ENCODE measurements at regions not wholly inside any gene's neighbourhood (a gene's known extent, or its start where the extent isn't known, plus 50 kb on each side); places are given as distances from the start of the nearest gene placed in this dataset.
"Not testable (repeated sequence)": the region's sequence is repeated elsewhere in the genome, so short reads cannot be mapped to it uniquely, and the experiment has no call there.

DNA sequence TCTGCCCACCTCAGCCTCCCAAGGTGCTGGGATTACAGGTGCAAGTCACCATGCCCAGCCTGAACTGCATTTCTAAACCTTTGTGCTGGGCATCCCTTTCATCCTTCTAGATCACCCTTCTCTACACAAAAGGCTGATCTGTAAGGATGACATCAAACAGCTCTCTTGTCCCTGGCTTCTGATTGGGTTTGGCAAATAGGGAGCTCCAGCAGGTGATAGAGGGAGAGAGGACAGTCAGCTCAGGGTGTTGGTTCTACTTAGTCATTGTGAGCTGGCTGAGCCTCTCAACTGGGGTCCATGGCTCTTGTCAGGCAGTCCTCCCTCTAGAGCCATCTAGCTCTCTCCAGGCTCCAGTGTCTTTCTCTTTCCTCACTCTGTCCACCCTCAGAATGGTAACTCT, 237.6 kb upstream of the JARID2 start:
- DNase-seq: no peak

DNA sequence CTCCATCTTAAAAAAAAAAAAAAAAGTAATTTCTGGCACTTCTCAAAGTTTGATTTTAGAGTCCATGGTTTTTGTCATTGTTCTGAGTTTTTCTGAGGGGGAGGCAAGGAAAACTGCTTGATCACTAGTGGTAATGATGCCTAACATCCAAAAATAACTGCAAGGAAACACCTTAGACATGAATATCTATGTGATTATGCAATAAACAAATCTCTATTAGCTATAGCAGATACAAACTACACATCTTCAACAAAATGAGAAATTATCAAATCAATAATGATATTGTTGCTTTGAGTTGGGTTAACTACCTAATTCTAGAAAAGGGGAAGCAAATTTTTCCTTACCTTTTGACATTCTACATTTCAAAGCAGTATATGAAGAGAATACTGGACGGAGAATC, 230.9 kb upstream of the JARID2 start:
- DNase-seq: no peak

- DNase-seq: no peak
These were observed 229.1 kb upstream of the JARID2 start for GRCh38 chr6:15016813-15017212.

- no peak for DNase-seq
These were observed 228.6 kb upstream of the JARID2 start for GRCh38 chr6:15017261-15017660.

DNA sequence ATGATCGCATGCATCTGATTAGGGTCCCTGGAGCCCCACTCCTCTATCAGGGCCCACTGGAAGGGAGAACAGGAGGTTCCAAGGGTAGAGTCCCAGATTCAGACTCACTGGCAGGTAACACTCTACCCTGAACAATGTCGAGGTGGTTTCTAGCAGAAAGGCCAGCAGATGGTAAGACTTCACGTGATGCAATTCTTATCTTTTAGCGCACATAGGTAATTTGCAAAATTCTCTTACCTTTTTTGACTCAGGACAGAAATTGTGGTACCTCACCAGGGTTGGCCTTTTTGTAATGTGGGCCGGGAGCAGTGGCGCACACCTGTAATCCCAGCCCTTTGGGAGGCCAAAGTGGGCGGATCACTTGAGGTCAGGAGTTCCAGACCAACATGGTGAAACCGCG, 228.1 kb upstream of the JARID2 start:
- DNase-seq: no peak

- DNase-seq: no peak
These were observed 225.6 kb upstream of the JARID2 start for GRCh38 chr6:15020119-15020770.

- no peak for DNase-seq
These were observed 224.8 kb upstream of the JARID2 start for GRCh38 chr6:15021074-15021473.

GRCh38 chr6:15023018-15023417, 222.9 kb upstream of the JARID2 start:
- not testable (repeated sequence) for DNase-seq

- DNase-seq: no peak
These were observed 222.4 kb upstream of the JARID2 start for GRCh38 chr6:15023448-15023847.

GRCh38 chr6:15025446-15025845, 220.4 kb upstream of the JARID2 start:
- DNase-seq: no peak

DNA sequence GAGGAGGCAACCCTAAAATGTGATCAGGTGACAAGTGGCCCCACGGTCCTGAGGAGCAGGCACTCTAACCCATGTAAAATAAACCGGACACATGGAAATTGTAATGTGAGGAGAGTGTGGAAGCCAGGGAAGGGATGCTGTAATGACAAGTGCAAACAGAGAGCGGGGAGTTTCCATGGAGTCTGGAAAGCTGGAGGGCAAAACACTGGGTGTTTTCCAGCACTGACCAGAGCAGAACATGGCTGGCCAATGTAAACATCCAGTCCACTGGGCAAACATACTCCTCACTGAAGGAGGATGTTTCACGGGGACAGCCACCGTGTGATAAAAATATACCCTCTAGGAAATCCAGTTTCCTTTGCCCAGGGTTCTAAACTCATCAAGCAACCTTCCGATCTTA, 219.0 kb upstream of the JARID2 start:
- peak; percentile 41 for DNase-seq

GRCh38 chr6:15027472-15027871, 218.4 kb upstream of the JARID2 start:
- DNase-seq: no peak

DNA sequence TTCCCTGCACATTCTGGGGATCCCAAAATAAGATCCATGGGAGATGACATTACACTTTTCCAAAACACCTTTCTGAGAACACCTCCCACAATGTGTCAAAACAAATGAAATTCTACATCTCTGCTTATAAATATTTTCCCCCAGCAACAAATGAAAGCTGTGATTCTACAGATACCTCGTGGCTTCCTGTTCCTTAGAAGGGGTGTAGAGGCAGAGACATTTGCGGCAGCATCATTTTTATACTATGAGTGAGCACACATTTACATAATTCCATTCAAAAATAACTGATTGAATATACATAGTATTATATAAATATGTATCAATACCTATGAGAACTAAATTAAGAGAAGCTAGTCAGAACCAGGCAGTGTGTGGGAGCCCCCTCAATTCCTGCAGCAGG, 213.9 kb upstream of the JARID2 start:
- no peak for DNase-seq

DNA sequence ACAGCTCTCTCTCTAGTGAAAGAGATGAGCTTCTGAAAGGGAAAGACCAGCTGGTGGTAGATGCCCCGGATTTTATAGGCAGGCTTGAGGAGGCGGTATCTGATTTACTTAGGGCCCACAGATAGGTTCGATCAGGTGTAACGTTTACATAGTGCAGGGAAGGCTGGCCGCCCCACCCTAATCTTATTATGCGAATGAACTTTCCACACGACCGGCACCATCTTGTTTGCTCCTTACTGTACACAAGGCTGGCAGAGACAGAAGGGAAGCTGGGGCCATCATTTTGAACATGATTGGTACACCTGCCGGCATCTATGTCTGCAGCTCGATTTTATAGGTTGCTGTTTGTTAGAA, 212.0 kb upstream of the JARID2 start:
- no peak for DNase-seq

DNA sequence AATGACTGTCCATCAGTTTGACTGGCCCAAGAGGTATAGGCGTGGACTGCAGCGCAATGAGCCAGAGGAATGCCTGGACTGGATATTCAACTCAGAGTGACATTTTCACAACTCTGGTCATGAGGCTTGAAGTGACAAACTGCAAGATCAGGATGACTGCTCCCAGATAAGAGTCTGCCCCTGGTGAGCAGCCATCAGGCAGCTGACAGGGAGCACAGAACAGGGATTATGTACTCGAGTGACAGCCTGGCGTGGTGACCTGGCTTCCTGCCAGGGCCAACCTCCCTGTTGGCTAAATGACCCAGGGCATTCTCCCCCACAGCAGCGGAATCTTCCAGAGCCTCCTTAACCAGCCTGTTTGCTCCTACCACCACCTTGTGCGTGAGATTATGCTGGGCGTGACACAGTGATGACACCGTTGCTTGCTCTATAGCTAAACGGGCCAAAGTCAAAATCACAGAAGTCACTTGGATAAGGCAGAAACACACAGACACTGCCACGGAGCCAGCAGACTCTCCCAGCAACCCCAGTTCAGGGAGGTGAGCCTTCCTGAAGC, 209.1 kb upstream of the JARID2 start:
- DNase-seq: no peak

GRCh38 chr6:15037253-15037652, 208.6 kb upstream of the JARID2 start:
- no peak for DNase-seq

GRCh38 chr6:15038013-15038791, 207.7 kb upstream of the JARID2 start:
- no peak for DNase-seq

DNA sequence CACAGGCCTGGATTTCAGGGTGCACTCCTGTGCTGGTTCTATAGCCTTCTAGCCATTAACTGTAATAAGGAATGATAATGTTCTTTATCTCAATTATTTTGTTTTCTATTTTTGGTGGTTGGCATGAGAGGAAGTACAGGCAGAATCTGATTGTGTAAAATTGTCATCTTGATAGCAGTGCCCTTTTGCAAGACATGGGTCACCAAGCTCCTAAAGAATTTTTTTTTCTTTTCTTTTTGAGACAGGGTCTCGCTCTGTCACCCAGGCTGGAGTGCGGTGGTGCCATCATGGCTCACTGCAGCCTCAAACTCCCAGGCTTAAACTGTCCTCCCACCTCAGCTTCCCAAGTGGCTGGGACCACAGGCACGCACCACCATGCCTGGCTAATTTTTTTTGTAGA, 206.7 kb upstream of the JARID2 start:
- DNase-seq: no peak

GRCh38 chr6:15042938-15043337, 202.9 kb upstream of the JARID2 start:
- DNase-seq: no peak

GRCh38 chr6:15044146-15044882, 201.6 kb upstream of the JARID2 start:
- DNase-seq: no peak

DNA sequence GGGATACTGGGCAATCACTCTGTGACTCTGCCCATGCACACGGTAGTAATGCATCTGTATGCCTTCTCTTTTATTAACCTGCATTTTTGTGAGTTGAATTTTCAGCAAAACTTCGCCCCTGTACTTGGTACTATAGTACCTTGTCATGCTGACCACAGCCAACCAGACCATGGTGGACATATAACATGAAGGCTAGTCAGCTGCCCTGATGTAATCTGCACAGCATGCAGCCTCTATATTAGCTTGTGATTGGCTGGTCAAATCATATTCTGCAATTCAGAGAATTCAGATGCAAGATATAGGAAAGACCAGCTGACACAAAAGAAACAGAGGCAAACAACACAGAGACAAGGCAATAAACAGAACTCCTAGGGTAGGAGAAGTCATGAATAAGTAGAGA, 200.9 kb upstream of the JARID2 start:
- no peak for DNase-seq

- DNase-seq: no peak
These were observed 199.1 kb upstream of the JARID2 start for GRCh38 chr6:15046751-15047150.

- DNase-seq: no peak
These were observed 197.5 kb upstream of the JARID2 start for GRCh38 chr6:15048367-15048766.

Data from NCI-H2107 (cell line).